GM13976 (cell line): ENCODE measurements at regions not wholly inside any gene's neighbourhood (a gene's known extent, or its start where the extent isn't known, plus 50 kb on each side); places are given as distances from the start of the nearest gene placed in this dataset.

Source experiments
- DNase-seq: peaks from one replicate; pipeline ENCODE4 v3.0.0; 2012; ENCODE audit warnings: low spot score
- in situ Hi-C: fragments of 300-500 bp; cut with MboI; formaldehyde crosslinking; loops from one replicate; pipeline ENCODE4 v1.12.0; 2022; ENCODE audit warnings: low sequenced_read_pairs, mixed read lengths, inconsistent platforms; ENCODE audit not compliant: unreplicated experiment
- TF ChIP-seq, protein P1 (sequence below): IDR thresholded peaks from 2 replicates; pipeline ENCODE4 v1.5.1; 2012; ENCODE audit warnings: borderline replicate concordance, mild to moderate bottlenecking; ENCODE audit not compliant: insufficient read depth; ENCODE audit errors: extremely low read depth, missing control alignments, control extremely low read depth

DNA sequence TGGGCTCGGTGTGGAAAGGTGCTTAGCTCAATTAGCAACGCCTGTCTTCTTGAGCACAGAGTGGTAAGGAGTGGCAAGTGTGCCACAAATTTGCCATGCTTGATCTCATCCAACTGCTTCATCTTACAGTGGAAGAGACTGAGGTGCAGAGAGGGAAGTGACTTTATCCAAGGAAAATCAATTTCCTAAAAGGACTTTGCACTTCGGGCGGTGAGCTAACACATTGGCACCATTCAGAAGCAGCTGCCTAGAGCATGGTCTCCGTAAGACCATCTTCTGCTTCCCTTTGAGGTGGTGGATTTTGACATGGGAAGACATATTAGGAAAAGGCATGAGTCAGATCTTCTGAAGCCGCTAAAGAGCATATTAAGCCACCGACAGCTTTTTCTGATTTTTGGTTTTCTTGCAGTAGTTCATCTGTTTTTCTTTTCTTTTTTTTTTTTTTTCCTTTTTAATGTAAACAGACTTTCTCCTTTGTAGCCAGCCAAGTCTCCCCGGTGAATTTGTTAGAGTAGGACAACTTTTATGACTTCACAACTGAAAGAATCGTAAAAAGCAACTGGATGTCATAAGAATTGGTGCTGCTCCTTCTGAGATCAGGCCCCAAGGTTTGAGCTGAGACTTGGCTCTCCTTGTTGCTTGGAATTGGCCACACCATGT is 273.2 kb downstream of the CDC5L start:
- DNase-seq = no peak
- TF ChIP-seq, protein P1, sequence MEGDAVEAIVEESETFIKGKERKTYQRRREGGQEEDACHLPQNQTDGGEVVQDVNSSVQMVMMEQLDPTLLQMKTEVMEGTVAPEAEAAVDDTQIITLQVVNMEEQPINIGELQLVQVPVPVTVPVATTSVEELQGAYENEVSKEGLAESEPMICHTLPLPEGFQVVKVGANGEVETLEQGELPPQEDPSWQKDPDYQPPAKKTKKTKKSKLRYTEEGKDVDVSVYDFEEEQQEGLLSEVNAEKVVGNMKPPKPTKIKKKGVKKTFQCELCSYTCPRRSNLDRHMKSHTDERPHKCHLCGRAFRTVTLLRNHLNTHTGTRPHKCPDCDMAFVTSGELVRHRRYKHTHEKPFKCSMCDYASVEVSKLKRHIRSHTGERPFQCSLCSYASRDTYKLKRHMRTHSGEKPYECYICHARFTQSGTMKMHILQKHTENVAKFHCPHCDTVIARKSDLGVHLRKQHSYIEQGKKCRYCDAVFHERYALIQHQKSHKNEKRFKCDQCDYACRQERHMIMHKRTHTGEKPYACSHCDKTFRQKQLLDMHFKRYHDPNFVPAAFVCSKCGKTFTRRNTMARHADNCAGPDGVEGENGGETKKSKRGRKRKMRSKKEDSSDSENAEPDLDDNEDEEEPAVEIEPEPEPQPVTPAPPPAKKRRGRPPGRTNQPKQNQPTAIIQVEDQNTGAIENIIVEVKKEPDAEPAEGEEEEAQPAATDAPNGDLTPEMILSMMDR = no peak
- in situ Hi-C loops = loop anchor here (10.0 to 25.0 kb wide), 2 partner anchors 752 to 1264 kb away; no protein-coding TSS in a partner anchor

DNA sequence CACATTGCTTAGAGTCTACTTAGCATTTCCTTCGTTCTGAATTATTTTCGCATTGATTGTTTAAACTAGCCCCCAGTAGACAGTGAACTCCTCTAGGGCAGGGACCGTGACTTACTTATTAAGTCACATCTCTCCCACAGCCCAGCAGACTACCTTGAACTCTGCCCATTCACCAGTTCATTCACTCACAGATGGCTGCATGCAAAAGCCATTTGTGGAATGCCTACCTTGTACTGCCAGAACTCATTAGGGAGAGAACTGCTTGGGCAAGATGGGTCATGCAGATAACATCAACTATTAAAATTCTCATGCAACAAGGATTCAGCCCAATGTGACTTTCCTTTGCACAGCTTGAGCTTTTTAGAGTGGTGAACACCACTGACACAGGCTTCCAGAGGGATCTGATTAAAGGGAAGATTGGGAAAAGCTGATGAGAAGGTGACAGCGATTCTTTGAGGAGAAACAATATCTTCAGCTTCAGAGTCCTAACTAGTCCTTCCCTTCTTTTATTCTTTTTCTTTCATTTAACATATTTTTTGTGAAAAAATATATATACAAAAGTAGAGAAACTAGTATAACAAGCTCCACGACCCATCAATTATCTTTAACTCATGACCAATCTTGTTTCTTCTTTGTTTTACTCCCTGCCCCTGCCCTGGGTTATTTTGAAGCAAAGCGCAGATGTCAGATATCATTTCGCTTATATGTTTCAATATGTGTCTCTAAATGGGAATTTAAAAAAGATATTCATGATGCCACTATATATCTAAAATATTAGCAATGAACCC is 273.9 kb downstream of the CDC5L start:
- DNase-seq = no peak
- TF ChIP-seq, protein P1 = no peak
- in situ Hi-C loops = loop anchor here (10.0 to 25.0 kb wide), 2 partner anchors 751 to 1263 kb away; no protein-coding TSS in a partner anchor

DNA sequence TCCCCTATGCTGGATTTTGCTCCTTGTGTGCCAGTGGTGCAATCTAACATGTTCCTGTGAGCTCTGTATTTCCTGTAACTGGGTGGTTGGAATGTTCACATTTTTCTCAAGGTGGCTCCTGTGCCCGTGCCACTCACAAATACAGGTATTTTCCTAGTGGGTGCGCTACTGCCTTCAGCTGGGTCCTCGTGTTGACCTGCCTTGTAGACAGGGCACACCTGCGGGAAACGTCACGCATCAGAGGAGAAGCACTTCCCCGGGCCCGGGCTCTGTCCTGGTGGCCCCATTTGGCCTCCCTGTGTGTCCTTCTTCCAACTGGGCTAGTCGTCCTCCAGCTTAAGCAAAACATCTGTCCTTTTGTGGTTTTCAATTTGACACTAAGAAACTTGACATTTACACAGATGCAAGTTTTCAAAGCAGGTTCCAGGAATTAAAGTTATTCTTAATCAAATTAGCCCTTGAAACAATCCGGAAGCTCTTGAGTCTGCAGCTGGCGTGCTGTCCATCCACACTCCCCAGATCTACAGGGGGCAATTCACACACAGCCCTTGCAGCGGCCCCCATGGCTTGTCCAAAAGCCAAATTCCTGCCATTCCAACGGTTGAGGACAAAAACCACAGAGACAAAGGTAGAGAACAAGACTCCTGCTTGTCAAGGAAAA is 275.1 kb downstream of the CDC5L start:
- TF ChIP-seq, protein P1 = no peak
- DNase-seq = no peak
- in situ Hi-C loops = loop anchor here (10.0 to 25.0 kb wide), 2 partner anchors 750 to 1262 kb away; no protein-coding TSS in a partner anchor

DNA sequence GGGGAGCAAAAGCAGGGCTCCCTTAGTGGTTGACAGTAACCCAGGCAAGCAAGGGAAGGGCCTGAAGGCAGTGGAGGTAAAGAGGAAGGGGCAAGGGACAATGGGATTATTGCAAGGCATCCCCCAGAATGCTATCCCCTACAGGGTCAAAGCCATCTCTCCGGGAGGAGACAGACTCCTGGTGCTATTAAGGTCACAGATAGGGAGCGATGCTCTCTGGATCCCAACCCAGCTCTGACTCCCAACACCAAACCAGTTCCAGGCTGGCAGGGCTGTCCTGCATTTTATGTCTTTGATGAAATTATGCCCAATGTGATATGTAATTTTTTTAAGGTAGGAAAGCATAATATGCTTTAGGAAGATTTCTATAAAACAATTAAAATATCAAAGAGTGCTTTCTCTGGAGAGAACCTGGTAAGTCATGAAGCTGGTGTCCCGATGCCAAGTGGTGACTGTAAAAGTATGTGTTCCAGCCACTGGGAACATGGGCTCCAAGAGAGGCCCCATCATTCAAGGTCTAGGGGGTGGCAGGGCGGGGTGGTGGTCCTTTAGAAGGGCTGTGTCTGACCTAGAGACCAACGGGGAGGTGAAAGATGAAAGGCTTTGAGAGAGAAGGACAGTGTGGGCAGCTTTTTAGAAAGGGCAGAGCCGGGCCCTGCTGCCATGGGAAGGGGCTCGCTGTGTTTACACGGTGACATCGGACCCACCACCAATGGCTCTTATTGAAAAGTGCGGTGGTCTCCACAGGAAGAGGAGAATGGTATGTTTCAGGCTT is 276.5 kb downstream of the CDC5L start:
- in situ Hi-C loops = loop anchor here (10.0 to 25.0 kb wide), 2 partner anchors 748 to 1261 kb away; no protein-coding TSS in a partner anchor

DNA sequence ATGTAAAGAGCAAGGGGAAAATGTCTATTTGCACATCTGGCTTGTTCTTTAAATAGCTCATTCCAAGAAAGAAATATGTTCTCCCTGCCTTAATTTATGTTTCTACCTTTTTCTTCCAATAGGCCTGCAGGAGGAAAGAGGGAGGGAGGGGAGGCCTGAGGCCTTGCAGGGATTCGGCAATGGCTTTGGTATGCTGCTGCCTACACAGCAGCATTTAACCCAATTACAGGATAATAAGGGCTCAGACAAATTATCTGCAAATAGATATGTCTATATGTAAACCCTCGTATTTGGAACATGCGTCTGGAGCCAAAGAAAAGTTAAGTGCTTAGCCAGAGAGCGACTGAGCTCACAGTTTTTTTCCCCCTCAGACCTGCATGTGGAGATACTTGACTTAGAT is 277.2 kb downstream of the CDC5L start:
- in situ Hi-C loops = loop anchor here (10.0 to 25.0 kb wide), 2 partner anchors 748 to 1260 kb away; no protein-coding TSS in a partner anchor
- TF ChIP-seq, protein P1 = no peak
- DNase-seq = no peak

More for the DNA sequence above, 276.5 kb downstream of the CDC5L start:
- TF ChIP-seq, protein P1 = no peak
- no peak for DNase-seq
